Breast epithelium (tissue), 3 donors: ENCODE measurements at regions not wholly inside any gene's neighbourhood (a gene's known extent, or its start where the extent isn't known, plus 50 kb on each side); places are given as distances from the start of the nearest gene placed in this dataset.

Experiments used
- POLR2AphosphoS5 ChIP-seq, 3 donors: sonication (generic); formaldehyde crosslinking; IDR thresholded peaks; one replicate each; pipeline ENCODE4 v1.6.1; 2017; ENCODE audit warnings: antibody characterized with exemption in 3 of 3
- TF ChIP-seq, protein P1 (sequence below), 3 donors: fragments of 450-650 bp; IDR thresholded peaks; one replicate each; pipeline ENCODE4 v1.5.1; 2016 to 2017; ENCODE audit warnings: antibody characterized with exemption in 3 of 3, mild to moderate bottlenecking in 3 of 3, moderate library complexity in 3 of 3

DNA sequence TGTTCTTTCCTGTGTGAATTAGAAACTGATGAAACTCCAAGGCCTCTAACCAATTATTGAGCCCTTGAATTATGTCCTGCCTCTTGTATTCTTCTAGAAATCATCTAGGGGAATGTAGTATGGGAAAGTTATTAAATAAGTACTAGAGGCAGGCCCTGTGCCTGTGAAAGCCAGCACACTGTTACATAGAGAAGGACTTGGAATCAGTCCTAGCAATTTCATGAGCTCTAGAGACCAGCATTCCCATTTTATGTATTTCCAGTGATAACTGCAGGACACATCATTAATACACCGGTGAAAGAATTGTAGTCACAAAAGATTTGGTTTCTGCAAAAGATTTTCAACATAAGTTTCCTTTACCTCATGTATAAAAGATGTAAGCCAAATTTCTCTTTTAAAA, 168.5 kb upstream of the VLDLR start:
- TF ChIP-seq, protein P1, sequence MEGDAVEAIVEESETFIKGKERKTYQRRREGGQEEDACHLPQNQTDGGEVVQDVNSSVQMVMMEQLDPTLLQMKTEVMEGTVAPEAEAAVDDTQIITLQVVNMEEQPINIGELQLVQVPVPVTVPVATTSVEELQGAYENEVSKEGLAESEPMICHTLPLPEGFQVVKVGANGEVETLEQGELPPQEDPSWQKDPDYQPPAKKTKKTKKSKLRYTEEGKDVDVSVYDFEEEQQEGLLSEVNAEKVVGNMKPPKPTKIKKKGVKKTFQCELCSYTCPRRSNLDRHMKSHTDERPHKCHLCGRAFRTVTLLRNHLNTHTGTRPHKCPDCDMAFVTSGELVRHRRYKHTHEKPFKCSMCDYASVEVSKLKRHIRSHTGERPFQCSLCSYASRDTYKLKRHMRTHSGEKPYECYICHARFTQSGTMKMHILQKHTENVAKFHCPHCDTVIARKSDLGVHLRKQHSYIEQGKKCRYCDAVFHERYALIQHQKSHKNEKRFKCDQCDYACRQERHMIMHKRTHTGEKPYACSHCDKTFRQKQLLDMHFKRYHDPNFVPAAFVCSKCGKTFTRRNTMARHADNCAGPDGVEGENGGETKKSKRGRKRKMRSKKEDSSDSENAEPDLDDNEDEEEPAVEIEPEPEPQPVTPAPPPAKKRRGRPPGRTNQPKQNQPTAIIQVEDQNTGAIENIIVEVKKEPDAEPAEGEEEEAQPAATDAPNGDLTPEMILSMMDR (IDR thresholded peaks at IDR 0.05), result no peak
- TF ChIP-seq POLR2AphosphoS5 (IDR thresholded peaks at IDR 0.05), result no peak
